SK-N-MC (cell line): ENCODE measurements at regions not wholly inside any gene's neighbourhood (a gene's known extent, or its start where the extent isn't known, plus 50 kb on each side); places are given as distances from the start of the nearest gene placed in this dataset.

Source experiments
- DNase-seq: peaks from one replicate; pipeline ENCODE4 v3.0.0-alpha.2; 2011; ENCODE audit warnings: low read depth, low spot score
- H3K27ac ChIP-seq: fragments of 200-600 bp; sonication (generic); 2 replicates; pipeline ENCODE4 v1.5.1; 2016; ENCODE audit warnings: mixed run types
- H3K36me3 ChIP-seq: fragments of 200-600 bp; sonication (generic); 2 replicates; pipeline ENCODE4 v1.6.1; 2017; ENCODE audit warnings: antibody characterized with exemption, low read length, mixed read lengths; ENCODE audit not compliant: insufficient read depth
- H3K4me3 ChIP-seq: fragments of 200-600 bp; sonication (generic); 2 replicates; pipeline ENCODE4 v1.5.1; 2016
- H3K9ac ChIP-seq: fragments of 200-600 bp; sonication (generic); 2 replicates; pipeline ENCODE4 v1.8.0; 2017; ENCODE audit warnings: mixed run types, mixed read lengths; ENCODE audit not compliant: insufficient read length
- H3K9me3 ChIP-seq: fragments of 200-600 bp; sonication (generic); 2 replicates; pipeline ENCODE4 v1.6.1; 2017; ENCODE audit warnings: low read depth, mild to moderate bottlenecking, antibody characterized with exemption, low read length, moderate library complexity, mixed read lengths
- EZH2 ChIP-seq: fragments of 200-600 bp; sonication (generic); IDR thresholded peaks from one replicate; pipeline ENCODE4 v1.6.1; 2017; ENCODE audit warnings: antibody characterized with exemption
- FOXP2 ChIP-seq: optimal IDR thresholded peaks from 2 replicates; pipeline ENCODE3; 2011; ENCODE audit warnings: mild to moderate bottlenecking, moderate library complexity; ENCODE audit not compliant: insufficient read depth; ENCODE audit errors: extremely low read length, control extremely low read depth
- POLR2AphosphoS5 ChIP-seq: IDR thresholded peaks from 2 replicates; pipeline ENCODE4 v1.6.1; 2012; ENCODE audit warnings: mild to moderate bottlenecking, low read depth, low read length, borderline replicate concordance

GRCh38 chr13:72166102-72166650, 299.2 kb upstream of the DACH1 start:
- H3K4me3 ChIP-seq: no peak overlapping the region
- DNase-seq: no peak
- no peaks in the 10 kb centered on the region for H3K9me3 ChIP-seq
- no peak for TF ChIP-seq POLR2AphosphoS5
- no peak for TF ChIP-seq FOXP2
- TF ChIP-seq EZH2: no peak
- H3K36me3 ChIP-seq: no peaks in the 10 kb centered on the region
- no peak overlapping the region for H3K9ac ChIP-seq
- no peak overlapping the region for H3K27ac ChIP-seq

- Histone ChIP-seq H3K4me3 (no peak overlapping the region), H3K9ac (no peak overlapping the region), H3K9me3 (no peaks in the 10 kb centered on the region), H3K36me3 (no peaks in the 10 kb centered on the region), H3K27ac (no peak overlapping the region)
- TF ChIP-seq POLR2AphosphoS5 (no peak), FOXP2 (no peak)
- DNase-seq: no peak
Observed at GRCh38 chr13:72165276-72165675, 298.3 kb upstream of the DACH1 start.

DNA sequence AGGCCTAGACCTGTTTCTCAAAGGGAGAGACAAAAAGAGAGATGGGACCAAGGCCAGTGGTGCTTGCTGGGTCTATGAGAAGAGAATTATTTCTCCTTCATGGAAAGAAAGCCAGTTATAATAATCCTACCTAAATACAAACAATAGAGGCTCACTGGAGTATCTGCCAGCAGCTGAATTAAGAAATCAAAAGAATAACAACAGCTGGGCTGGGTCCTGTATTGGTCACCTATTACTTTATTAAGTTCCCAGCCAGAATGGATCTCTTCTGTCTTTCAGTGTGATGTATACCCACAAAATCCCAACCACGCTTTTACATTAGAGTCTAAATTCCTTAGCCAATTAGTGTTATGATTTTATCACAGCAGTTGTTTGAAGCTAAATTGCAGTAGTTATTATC, 297.8 kb upstream of the DACH1 start:
- DNase-seq: no peak
- no peaks in the 10 kb centered on the region for H3K36me3 ChIP-seq
- H3K9ac ChIP-seq: no peak overlapping the region
- no peaks in the 10 kb centered on the region for H3K9me3 ChIP-seq
- no peak overlapping the region for H3K4me3 ChIP-seq
- no peak overlapping the region for H3K27ac ChIP-seq
- TF ChIP-seq EZH2: no peak
- TF ChIP-seq FOXP2: no peak
- no peak for TF ChIP-seq POLR2AphosphoS5

DNA sequence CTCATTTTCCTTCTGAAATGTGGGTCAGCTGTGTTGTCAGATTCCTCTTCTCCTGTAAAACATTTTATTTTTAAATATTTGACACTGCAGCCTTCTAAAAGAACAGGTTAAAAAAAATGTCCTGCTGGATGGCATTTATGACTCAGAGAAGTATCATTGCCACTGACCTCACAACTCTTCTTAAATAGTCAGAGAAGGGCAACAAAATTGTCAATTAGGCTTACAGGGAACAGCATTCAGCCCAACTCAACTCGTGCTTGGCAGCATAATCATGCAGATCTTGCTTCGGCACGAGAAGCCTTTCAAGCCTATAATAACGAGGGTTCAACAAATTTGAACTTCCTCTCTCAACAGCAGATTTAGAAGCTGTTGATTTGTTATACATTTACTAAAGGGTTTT, 296.7 kb upstream of the DACH1 start:
- no peak for TF ChIP-seq FOXP2
- TF ChIP-seq POLR2AphosphoS5: no peak
- no peak for TF ChIP-seq EZH2
- no peak for DNase-seq
- H3K9me3 ChIP-seq: no peaks in the 10 kb centered on the region
- no peak overlapping the region for H3K27ac ChIP-seq
- H3K36me3 ChIP-seq: no peaks in the 10 kb centered on the region
- H3K9ac ChIP-seq: no peak overlapping the region
- H3K4me3 ChIP-seq: no peak overlapping the region

- DNase-seq: no peak
- no peaks in the 10 kb centered on the region for H3K9me3 ChIP-seq
- TF ChIP-seq EZH2 (no peak), FOXP2 (no peak), POLR2AphosphoS5 (no peak)
Observed at GRCh38 chr13:72160977-72161376, 294.0 kb upstream of the DACH1 start.

GRCh38 chr13:72156760-72157159, 289.8 kb upstream of the DACH1 start:
- no peak for TF ChIP-seq EZH2
- no peak for TF ChIP-seq FOXP2
- TF ChIP-seq POLR2AphosphoS5: no peak
- Histone ChIP-seq H3K4me3 (no peak overlapping the region), H3K9me3 (no peaks in the 10 kb centered on the region), H3K36me3 (no peaks in the 10 kb centered on the region), H3K27ac (no peak overlapping the region), H3K9ac (no peak overlapping the region)
- DNase-seq: no peak

More at GRCh38 chr13:72160977-72161376, 294.0 kb upstream of the DACH1 start:
- Histone ChIP-seq H3K27ac (no peak overlapping the region), H3K9ac (no peak overlapping the region), H3K36me3 (no peaks in the 10 kb centered on the region), H3K4me3 (no peak overlapping the region)

DNA sequence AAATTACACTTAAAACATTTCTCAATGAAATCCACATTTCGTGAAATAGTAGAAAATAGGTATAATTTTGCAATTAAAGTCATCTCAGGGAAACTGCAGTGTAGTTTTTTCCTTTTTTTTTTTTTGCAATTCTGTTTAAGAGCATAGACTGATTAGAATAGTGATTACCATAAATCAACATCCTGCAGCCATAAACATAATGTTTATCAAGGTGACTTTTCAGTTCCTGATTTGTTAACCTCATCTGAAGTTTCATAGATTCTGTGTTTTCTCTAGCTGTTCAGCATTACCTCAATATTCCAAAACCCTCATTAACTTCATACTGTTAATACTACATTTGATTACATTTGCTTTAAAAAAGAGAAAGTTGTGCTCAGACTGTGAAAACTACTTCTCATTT, 286.3 kb upstream of the DACH1 start:
- Histone ChIP-seq H3K36me3 (no peaks in the 10 kb centered on the region), H3K9me3 (no peaks in the 10 kb centered on the region), H3K9ac (no peak overlapping the region), H3K27ac (no peak overlapping the region), H3K4me3 (no peak overlapping the region)
- no peak for DNase-seq
- TF ChIP-seq FOXP2 (no peak), EZH2 (no peak)

GRCh38 chr13:72151241-72151640, 284.2 kb upstream of the DACH1 start:
- Histone ChIP-seq H3K27ac (no peak overlapping the region), H3K4me3 (peak overlapping the region; percentile 55), H3K9me3 (no peaks in the 10 kb centered on the region), H3K9ac (no peak overlapping the region), H3K36me3 (no peaks in the 10 kb centered on the region)
- TF ChIP-seq EZH2 (no peak), POLR2AphosphoS5 (no peak), FOXP2 (no peak)
- peak; percentile 20 for DNase-seq

DNA sequence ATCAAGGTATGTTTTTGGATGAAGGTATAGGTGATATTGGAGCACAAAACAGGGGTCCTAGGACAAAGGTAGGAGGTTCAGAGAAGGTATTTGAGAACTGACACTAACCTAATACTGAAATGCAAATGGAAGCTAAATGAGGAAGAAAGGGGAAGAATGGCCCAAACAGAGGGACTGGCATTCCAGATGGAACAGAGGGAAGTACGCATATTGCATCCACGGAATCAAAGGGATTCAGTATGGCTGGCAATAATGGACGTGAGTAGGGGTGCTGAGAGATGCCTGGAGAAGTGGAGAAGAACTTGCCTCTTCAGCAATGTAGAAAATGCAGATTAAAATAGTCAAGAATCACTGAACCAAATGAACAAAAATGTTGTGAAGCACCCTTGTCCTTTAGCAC, 283.5 kb upstream of the DACH1 start:
- peak overlapping the region; percentile 55 for H3K4me3 ChIP-seq
- no peak for DNase-seq
- H3K9me3 ChIP-seq: no peaks in the 10 kb centered on the region
- H3K27ac ChIP-seq: no peak overlapping the region
- H3K36me3 ChIP-seq: no peaks in the 10 kb centered on the region
- H3K9ac ChIP-seq: no peak overlapping the region
- no peak for TF ChIP-seq EZH2
- no peak for TF ChIP-seq POLR2AphosphoS5
- TF ChIP-seq FOXP2: no peak

DNA sequence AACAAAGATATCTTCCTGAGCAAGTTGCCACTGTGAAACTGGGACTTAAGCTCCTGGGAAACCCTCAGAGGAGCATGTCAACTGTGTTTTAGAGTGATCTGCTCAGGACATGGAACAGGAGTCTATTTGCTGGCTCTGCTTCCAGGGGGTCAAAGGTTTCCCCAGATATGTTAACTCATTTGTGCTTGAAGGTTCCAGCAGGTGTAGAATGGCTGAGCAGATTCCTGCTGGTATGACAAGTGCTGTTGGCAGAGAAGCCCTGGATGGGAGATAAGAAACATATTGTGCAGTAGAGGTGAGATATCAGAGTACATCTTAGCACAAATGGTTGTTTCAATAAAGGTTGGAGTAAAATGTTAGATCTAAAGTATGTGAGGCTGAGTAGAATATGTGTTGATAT, 282.7 kb upstream of the DACH1 start:
- DNase-seq: no peak
- no peak overlapping the region for H3K4me3 ChIP-seq
- no peak overlapping the region for H3K9ac ChIP-seq
- H3K27ac ChIP-seq: no peak overlapping the region
- no peaks in the 10 kb centered on the region for H3K9me3 ChIP-seq
- H3K36me3 ChIP-seq: no peaks in the 10 kb centered on the region
- TF ChIP-seq POLR2AphosphoS5 (no peak), FOXP2 (no peak), EZH2 (no peak)
